ENCODE measurements at regions not wholly inside any gene's neighbourhood (a gene's known extent, or its start where the extent isn't known, plus 50 kb on each side); places are given as distances from the start of the nearest gene placed in this dataset.

DNA sequence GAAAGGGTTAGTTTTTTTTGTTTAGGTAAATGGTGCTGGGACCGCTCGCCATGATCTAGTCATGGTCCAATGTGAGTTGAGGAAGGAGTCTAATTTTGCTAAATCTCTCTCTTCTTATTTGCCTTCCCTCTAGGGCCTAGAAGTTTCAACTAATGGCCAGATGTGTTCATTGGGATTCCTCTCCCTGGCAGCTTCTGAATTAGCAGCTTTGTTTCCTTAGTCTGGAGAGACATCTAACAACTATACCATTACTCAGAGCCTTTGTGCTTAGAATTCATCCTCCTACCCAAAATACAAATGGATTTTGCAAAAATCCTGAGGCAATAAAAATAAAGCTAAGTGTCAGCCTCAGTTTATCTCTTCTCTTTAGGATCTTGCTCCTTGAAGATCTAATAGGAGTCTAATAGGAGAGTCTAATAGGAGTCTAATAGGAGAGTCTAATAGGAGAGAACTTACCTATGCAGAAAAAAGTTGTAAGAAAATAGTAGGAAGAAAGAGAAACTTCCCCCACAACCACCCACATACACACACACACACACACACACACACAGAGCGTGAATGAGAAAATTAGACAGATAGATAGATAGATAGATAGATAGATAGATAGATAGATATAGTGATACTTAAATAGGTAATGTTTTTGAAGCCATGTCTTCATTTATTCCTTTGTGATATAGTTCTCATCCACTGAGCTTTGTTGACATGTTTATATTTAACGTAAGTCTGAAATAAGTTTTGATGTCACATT is 980.5 kb upstream of the CNTN5 start:
- TF ChIP-seq, protein P1, sequence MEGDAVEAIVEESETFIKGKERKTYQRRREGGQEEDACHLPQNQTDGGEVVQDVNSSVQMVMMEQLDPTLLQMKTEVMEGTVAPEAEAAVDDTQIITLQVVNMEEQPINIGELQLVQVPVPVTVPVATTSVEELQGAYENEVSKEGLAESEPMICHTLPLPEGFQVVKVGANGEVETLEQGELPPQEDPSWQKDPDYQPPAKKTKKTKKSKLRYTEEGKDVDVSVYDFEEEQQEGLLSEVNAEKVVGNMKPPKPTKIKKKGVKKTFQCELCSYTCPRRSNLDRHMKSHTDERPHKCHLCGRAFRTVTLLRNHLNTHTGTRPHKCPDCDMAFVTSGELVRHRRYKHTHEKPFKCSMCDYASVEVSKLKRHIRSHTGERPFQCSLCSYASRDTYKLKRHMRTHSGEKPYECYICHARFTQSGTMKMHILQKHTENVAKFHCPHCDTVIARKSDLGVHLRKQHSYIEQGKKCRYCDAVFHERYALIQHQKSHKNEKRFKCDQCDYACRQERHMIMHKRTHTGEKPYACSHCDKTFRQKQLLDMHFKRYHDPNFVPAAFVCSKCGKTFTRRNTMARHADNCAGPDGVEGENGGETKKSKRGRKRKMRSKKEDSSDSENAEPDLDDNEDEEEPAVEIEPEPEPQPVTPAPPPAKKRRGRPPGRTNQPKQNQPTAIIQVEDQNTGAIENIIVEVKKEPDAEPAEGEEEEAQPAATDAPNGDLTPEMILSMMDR (optimal IDR thresholded peaks at IDR 0.05 in 1 of 3, IDR thresholded peaks at IDR 0.05 in 1 of 3, conservative IDR thresholded peaks at IDR 0.05 in 1 of 3; ENCODE audit: extremely low read depth in 1 of 3, insufficient read depth in 2 of 3, low read length in 3 of 3) = no peak
- no peak for TF ChIP-seq EZH2 (IDR thresholded peaks at IDR 0.05; ENCODE audit: low read length)
